Fibroblast of villous mesenchyme (primary cell): ENCODE measurements at regions not wholly inside any gene's neighbourhood (a gene's known extent, or its start where the extent isn't known, plus 50 kb on each side); places are given as distances from the start of the nearest gene placed in this dataset.

Experiments used
- DNase-seq: peaks from one replicate; pipeline ENCODE4 v3.0.0-alpha.2; 2010; ENCODE audit warnings: low read depth
- H3K4me3 ChIP-seq: 2 replicates; pipeline ENCODE4 v1.5.1; 2011; ENCODE audit warnings: low read depth, mild to moderate bottlenecking, low read length
- CTCF ChIP-seq: IDR thresholded peaks from 2 replicates; pipeline ENCODE4 v1.5.1; 2012; ENCODE audit warnings: low read depth, mild to moderate bottlenecking, low read length; ENCODE audit not compliant: insufficient read depth

GRCh38 chr7:68816491-68816890, 781.8 kb upstream of the AUTS2 start:
- TF ChIP-seq CTCF, result no peak
- H3K4me3 ChIP-seq, result no peak overlapping the region
- DNase-seq, result no peak

DNA sequence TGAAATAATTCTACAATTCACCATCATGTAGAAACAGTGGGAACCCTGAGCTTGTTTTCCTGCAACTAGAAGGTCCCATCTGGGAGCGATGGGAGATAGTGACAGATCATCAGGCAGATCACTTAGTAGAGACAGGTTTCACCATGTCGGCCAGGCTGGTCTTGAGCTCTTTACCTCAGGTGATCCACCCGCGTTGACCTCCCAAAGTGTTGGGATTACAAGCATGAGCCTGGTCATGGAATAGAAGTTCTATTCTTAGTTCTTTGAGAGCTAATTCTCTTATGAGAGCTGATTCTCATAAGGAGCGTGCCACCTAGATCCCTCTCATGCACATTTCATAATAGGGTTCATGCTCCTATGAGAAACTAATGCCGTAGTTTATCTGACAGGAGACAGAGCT, 778.0 kb upstream of the AUTS2 start:
- no peak overlapping the region for H3K4me3 ChIP-seq
- no peak for DNase-seq
- TF ChIP-seq CTCF, result no peak

DNA sequence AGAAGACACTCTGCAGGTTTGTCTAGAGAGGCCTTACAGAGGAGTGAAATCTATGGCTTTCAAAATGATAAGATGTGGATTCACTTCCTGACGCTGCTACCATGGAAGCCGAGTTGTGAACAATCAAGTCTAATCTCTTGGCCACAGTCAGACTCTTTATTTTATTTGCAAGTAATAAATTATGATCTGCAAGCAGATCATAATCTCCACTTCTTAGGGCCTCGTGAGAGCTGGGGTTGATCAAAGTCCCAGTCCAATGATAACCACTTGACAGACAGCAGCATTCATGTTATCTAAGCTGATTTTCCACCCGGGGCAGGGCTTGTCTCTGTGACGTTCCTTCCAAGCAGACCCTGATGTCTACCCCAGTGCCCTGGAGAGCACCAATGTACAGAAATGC, 776.4 kb upstream of the AUTS2 start:
- no peak for DNase-seq
- no peak for TF ChIP-seq CTCF
- H3K4me3 ChIP-seq, result no peak overlapping the region

DNA sequence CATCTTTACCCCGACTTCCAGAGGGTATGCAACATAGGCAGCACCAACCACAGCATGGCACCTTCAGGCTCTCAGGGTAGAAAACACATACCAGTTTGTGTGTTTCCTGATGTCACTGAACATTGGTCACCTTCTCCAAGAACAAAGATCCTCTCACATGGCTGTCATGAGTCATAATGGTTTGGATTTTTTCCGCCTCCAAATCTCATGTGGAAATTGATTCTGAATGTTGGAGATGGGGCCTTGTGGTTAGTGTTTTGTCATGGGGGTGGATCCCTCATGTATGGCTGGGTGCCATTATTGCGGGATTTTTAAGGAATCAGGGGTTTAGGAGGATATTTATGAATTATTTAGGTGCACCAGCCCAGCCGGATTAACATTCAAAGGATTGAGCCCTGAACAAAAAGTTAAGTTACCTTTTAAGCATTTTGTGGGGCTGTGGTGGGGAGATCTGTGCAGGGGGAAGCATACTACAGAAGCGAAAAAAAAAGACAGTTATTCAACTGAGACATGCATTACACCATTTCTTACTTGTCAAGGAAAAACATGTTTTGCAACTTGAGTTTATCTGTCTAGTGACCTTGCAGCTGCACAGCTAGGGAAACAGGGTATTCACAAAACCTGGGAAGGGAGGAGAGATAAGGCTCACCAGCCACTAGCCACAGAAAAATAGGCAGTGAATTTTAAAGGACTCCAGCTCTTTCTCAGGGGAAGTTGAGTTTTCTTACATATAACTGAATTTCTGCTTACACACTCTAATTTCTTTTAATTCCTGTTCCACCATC, 774.1 kb upstream of the AUTS2 start:
- DNase-seq, result no peak
- TF ChIP-seq CTCF, result no peak
- no peak overlapping the region for H3K4me3 ChIP-seq

DNA sequence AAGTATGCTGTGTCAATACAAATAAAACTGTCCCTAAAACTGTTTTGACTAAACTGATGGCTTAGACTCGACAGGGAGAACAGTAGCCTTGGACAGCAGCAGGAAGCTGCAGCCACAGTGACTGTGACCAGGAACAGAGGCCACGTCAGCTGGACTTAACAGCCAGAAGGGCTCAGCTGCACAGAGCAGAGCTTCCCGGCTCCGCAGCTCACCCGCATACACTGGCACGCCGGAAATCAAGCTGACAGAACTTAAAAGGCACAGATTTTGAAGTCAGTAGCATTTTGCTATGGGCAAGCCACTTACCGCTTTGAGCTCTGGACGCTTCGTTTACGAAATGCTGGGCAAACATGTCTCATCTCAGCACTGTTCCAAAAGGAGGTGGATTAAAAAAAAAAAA, 769.7 kb upstream of the AUTS2 start:
- no peak for DNase-seq
- no peak for TF ChIP-seq CTCF
- no peak overlapping the region for H3K4me3 ChIP-seq

DNA sequence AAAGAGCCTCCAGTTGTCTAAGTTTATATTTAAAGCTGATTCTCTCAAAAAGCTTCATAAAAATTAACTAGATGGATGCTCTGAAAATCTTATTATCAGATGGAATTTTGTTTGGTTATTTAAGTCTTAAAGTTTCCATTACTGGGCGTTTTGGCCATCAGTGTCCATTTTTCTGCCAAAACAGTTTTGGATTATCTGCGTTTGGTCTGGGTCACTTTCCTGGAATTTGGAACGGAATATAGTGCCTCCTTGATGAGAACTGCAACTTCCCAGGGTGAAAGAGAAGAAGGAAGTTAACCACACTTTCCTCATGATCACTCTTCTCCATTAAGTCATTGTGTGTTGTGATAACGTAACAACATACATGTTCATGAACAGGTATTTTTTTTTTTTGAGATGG, 764.9 kb upstream of the AUTS2 start:
- no peak for DNase-seq
- TF ChIP-seq CTCF, result no peak
- H3K4me3 ChIP-seq, result no peak overlapping the region

DNA sequence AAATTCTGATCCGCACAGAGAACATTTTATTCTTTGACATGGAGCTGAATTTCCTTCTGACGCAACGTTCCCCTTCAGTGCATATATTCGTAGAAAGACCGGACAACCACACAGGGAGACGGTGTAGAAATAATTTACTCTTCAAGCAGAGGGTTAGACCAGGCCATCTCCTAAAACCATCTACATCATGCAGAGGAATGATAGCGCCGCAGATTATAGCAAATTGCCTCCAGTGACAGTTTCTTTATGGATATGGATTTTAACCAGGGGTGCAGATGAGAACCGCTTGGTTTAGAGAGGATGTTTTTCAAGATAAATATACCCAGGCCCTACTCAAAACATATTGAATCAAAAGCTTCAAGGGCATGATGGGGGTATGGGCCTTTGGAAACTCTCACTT, 759.3 kb upstream of the AUTS2 start:
- H3K4me3 ChIP-seq, result no peak overlapping the region
- no peak for DNase-seq
- no peak for TF ChIP-seq CTCF
